Hematopoietic multipotent progenitor cell treated with erythropoietin and hydrocortisone succinate and interleukin-3 and kit ligand, for 8 days (in vitro differentiated cells): ENCODE measurements at regions not wholly inside any gene's neighbourhood (a gene's known extent, or its start where the extent isn't known, plus 50 kb on each side); places are given as distances from the start of the nearest gene placed in this dataset.

Experiments used
- DNase-seq: peaks from one replicate; pipeline ENCODE4 v3.0.0-alpha.2; 2015

DNA sequence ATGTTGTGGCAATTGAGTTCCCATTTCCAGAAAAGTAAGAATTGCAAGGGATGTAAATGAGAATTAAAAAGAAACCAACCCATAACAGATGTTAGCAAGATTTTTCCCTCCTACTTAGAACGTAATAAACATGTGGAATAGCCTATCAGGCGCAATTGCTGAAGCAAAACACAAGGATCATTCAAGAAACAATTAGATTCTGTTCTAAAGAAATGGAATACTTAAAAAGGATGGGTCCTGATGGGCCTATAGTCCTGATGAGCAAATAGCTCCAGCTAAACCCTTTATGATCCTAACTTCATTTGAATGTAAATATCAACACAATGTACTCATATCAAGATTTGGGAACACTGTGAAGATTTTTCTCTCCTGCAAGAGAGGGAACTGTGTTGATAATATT is 771.0 kb upstream of the CDH7 start:
- no peak for DNase-seq

- no peak for DNase-seq
These were observed 776.3 kb upstream of the CDH7 start for GRCh38 chr18:64974391-64975125.

DNA sequence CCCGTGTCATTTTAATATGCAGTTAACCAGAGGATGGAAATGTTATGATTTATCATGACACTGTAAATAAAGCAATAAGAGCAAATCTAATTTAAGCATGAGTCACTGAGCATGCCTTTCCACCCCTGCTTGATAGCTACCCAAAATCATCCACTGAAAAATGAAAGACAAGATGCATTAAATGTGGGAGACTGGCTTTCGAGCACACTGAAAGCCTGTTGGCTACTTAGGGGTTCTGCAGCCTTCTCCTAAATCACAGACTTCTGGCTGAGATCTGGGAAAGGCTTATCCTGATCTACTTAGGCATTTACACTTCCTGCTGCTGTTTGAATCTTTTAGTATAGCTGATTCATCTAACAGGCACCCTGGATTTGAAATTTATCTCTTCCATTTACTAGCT is 778.3 kb upstream of the CDH7 start:
- DNase-seq, result no peak

GRCh38 chr18:64966667-64967066 is 784.1 kb upstream of the CDH7 start:
- DNase-seq, result no peak

DNA sequence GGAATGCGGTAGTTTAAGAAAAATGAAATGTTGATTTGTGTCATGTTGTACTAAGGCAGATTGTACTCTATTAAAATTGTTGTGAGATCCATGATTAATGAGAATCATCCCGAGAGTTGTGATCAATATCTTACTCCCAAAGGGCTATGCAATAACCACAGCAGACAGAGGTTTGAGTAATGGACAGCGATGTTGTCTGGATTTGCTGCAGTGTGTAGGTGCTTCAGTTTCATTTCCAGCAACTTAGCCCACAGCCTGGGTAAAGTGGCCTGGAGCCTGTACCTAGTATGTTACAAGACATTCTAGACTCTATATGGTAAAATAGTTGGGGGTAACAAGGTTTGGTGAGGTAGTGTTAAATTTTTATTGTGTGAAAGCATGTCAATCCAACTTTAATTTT is 794.3 kb upstream of the CDH7 start:
- DNase-seq, result no peak

DNA sequence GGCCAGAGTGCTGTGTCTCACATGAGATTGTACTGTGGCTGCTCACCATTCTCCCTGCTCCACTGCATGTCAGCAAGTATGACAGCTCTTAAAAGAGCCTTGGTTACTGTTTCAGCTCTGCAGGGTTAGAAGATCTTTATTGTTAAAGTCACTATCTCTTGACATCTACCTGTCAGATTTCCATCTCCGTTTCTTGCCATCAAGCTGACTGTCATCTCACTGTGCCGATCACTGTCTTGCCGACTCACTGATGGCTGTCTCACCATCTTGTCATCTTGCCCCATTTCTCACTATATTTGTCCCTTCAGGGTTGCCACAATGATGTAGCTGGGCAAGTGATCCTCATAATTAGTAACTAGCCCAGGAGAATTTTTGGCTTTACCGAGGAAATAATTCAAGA is 800.9 kb upstream of the CDH7 start:
- no peak for DNase-seq

GRCh38 chr18:64936671-64937070 is 787.8 kb upstream of the LINC00305 start:
- DNase-seq, result no peak

DNA sequence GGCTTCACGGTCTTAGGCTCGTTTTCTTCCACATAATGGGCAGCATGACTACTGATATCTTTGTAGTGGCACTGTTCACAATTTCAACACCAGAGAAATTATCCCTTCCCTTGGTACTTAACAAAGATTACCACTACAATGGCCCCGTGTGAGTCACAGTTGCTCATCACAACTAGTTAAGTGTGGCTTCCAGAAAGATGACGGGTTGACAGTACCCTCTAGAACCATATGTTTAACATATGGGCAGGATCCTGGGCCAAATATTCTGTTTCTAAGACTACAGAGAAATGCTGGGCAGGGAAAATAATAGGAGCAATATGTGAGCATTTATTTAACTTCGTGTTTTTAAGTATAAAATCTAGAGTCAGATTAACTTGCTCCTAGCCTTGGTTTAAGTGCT is 780.1 kb upstream of the LINC00305 start:
- no peak for DNase-seq

GRCh38 chr18:64919971-64920570 is 771.2 kb upstream of the LINC00305 start:
- no peak for DNase-seq

DNA sequence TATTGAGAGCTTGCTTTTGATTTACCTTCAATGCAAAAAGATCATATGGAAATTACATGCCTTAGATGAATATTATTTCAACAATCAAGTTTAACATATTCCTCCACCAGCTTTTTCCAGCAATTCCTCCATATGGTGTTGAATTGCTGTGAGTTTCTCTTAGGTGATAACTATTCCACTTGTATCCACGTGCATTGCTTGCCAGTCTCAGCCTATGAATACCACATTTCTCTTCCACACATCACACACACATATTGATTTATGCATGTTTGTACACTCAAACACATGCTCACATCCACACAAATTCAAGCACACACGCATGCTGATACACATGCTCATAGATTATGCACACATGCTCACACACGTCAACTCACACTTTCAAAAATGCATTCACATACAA is 770.0 kb upstream of the LINC00305 start:
- no peak for DNase-seq

DNA sequence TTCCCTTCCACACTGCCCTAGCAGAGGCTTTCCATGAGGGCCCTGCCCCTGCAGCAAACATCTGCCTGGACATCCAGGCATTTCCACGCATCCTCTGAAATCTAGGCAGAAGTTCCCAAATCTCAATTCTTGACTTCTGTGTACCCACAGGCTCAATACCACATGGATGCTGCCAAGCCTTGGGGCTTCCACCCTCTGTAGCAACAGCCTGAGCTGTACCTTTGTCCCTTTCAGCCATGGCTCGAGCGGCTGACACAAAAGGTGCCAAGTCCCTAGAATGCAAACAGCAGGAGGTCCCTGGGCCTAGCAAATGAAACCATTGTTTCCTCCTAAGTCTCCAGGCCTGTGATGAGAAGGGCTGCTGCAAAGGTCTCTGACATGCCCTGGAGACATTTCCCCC is 744.5 kb upstream of the LINC00305 start:
- DNase-seq, result no peak

DNA sequence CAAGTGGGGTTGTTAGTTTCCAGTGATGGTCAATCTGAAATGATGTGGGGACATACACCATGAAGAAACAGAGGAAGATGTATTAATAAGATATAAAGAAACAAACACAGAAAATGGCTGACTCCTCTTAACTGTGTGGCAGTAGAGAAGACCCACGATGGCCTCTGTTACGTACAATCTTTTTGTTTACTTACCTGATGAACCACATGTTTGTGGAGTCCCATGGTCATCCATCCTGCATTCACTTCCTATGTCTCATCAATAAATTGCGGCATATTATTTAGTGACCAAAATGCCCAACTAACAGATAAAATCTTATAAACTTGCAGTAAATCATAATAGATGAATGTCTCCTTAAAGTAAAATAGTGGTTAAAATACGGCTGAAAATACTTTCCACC is 740.1 kb upstream of the LINC00305 start:
- no peak for DNase-seq

DNA sequence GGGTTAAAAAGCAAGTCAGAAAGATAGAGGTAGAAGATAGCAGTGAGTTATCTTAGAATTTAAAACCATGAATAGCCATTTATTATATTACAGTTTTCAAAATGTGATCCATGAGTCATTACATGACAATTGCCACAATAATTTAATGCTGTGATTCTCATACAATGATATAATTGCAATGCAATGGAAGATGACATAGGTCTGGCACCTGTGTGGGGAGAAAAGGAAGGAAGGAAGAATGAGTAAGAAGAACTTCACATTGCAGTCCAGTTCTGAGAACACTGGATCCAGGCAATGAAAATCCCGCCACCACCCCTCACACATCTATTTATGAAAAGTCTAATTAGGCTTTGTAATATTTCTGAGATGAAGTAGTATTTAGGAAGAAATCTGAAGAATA is 738.1 kb upstream of the LINC00305 start:
- no peak for DNase-seq

- DNase-seq, result no peak
These were observed 734.0 kb upstream of the LINC00305 start for GRCh38 chr18:64882896-64883295.

DNA sequence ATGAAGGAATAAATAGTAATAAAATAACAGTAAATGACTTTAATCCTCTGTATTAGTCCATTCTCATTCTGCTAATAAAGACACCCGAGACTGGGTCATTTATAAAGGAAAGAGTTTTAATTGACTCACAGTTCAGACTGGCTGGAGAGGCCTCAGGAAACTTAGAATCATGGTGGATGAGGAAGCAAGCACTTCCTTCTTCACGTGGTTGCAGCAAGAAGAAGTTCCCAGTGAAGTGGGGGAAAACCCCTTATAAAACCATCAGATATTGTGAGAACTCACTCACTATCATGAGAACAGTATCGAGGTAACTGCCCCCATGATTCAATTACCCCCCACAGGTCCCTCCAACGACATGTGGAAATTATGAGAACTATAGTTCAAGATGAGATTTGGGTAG is 727.9 kb upstream of the LINC00305 start:
- DNase-seq, result no peak

- no peak for DNase-seq
These were observed 724.0 kb upstream of the LINC00305 start for GRCh38 chr18:64872710-64873458.

DNA sequence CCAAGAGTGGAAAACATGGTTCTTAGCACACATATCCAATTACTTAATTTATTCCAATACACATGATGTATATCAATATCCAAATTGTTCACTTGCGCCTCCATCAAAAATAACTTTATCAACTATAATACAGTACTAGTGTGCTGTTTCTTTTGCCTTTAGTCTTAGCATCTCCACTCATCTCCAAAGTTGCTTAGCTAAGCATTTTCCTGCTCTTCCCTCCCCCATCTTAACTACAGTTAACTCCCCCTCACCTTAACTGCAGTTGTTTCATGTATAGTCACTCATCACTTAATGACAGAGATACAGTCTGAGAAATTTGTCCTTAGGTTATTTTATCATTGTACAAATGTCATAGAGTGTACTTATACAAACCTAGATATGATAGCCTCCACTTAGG is 705.2 kb upstream of the LINC00305 start:
- DNase-seq, result no peak

- DNase-seq, result no peak
These were observed 703.4 kb upstream of the LINC00305 start for GRCh38 chr18:64852281-64852680.

DNA sequence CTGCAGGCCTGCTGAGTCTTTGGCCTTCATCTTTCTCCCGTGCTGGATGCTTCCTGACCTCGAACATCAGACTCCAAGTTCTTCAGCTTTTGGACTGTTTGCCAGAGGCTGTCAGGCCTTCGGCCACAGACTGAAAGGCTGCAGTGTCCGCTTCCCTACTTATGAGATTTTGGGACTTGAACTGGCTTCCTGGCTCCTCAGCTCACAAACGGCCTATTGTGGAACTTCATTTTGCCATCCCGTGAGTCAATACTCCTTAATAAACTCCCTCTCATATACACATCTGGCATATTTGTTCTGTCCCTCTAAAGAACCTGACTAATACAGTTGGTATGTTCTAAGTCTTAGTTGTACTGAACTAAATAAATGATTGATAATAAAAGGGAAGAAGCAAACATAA is 702.8 kb upstream of the LINC00305 start:
- no peak for DNase-seq

DNA sequence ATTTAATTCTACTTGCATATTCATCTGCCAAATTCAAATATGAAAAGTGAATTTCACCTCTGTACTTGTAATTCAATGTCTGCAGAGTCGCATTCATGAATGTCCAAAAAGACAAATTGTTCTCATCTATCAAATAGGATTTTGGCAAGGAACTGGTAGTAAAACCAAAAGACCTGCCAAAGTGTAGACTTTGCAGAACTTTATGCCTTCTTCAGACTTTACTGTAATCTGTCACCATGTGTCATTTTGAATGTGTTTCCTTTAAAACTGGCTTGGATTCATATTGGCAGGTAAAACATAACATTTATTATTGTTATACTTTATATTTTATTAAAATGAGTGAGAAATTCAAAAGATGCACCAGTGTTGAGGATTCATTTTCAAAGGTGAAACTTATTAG is 701.9 kb upstream of the LINC00305 start:
- DNase-seq, result no peak

DNA sequence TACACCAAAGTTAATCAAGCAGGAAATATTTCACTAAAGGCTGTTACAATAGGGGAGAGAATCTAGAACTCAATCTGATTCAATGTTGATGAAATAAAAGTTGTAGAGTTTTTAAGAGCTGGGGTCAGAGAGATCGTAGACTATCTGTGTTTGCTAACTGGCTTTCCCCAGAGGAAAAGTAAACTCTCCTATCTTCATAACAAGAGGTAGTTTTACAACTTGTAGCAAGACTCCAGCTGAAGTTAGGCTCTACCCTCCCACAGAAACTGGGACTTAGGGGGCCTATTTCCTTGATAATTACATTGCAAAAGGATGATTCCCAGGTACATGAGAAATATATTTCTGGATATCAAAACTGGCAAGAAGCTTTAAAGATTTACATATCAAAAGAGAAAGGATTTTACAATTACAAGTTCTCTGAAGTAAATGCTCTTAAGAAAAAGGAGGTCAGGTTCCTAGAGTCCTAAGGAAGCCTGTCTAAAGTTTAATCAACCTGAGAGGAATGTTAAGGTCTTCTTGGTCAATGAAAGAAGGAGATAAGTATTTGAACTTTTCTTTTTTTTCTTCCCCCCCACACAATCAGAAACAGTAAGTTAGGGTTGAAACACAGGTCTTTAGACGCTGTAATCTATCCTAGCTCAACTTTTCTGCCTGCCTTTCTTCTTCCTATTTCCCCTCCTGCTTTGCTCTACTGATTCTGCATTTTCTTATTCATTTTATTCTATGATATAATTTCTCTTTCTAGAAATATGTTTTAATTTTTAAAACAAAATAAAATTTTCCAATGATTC is 692.2 kb upstream of the LINC00305 start:
- no peak for DNase-seq

GRCh38 chr18:64810354-64810753 is 661.5 kb upstream of the LINC00305 start:
- no peak for DNase-seq

GRCh38 chr18:64809801-64810200 is 660.9 kb upstream of the LINC00305 start:
- DNase-seq, result no peak

DNA sequence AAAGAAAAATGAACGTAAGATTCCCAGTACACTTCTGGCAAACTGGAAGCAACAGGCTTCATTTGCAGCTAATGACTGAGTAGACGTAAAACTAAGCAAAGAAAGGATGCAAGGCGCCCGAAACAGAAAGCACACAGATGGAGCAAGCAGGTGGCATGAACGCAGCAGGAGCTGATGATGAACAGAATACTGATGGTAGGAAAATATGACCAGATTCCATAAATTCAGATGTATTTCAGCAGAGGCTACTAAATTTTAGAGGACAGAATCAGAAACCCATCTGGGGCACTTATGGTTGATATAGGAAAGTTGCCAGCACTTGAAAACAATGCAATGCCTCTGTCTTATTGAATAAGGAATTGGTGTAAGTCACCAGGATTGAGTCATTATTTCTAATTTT is 658.7 kb upstream of the LINC00305 start:
- DNase-seq, result no peak
